Stimulated activated naive CD8-positive, alpha-beta T cell treated with anti-CD3 and anti-CD28 coated beads, Interleukin-15, Interleukin-2, amounts not matched to agents 100 U/mL and 50 U/mL, for 24 hours (primary cell): ENCODE measurements at regions not wholly inside any gene's neighbourhood (a gene's known extent, or its start where the extent isn't known, plus 50 kb on each side); places are given as distances from the start of the nearest gene placed in this dataset.

Experiments used
- ATAC-seq: fragments of 150-1000 bp; cut with Tn5 transposase; one replicate; pipeline ENCODE4 v1.10.0; 2021
- DNase-seq: peaks from one replicate; pipeline ENCODE4 v3.0.0; 2021

DNA sequence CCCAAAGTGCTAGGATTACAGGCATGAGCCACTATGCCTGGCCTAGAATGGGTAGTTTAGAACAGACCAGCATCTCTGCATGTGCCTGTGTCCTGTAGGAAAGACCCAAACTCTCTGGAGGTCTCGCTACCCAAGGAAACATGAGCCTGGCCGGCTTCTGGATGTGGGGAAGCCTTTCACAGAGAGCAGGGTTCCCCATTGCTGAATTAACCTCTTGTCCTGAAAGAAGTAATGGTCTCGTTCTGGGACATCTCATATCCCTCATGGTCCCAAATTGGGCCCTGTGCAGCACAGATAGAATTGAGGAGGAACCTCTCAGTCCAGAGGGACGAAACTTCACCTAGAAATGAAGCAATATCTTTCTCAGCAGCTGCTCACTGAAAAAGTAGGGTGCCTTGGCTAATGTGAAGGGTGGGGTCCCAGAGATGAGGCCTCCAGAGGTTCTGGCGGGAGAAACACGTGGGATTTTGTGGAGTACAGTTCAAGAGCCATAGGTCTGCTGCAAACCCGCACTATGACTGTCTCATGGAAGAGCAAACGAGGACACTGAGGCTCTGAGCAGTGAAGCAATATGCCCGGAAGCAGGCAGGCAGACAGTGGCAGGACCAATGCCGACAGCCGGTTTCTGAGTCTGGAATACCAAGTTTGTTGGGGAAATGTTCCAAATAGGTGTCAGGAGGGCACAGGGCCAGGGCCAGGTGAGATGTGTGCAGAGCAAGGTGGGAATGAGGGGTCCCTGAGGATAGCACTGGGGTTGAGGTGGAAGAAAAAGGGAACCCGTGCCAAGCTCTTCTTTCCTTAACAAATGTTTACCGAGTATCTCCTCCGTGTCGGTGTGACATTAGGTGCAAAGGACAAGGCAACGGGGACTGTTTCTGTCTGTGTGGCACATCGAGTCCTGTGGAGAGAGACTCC is 121.0 kb upstream of the TWIST2 start:
- DNase-seq (no peak), ATAC-seq (no peak)

DNA sequence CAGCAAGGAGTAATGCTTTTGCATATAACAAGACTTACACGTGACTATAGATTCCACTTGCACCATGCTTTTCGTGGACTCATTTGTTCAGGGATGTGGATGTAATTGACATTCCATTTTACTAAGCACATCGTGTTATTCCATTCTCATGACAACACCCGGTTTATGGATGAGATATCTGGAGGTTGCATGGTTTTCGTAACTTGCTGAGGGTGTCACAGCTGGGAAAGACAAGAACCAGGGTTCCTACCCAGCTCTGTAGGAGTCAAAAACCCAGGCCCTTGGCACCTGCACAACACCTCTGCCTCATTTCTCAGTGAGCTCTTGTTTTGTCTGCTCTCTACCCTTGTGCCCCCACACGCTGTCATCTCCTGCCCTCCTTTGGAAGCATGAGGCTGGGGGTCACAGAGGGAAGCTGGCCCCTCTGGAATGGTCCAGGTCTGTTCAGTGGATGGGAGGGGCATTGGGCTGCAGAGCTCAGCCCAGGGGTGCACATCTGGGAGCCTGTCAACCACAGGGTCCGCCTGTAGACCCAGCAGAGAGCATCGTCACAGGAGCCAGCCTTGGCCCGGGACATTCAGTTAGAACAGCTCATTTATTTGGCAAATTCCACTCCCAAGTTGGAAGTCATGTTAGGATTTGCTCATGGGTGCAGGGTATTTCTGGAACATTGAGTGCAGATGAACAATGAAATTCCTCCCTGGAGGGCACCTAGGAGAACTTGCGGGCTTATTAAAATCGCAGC is 120.1 kb upstream of the TWIST2 start:
- DNase-seq: no peak
- no peak for ATAC-seq

DNA sequence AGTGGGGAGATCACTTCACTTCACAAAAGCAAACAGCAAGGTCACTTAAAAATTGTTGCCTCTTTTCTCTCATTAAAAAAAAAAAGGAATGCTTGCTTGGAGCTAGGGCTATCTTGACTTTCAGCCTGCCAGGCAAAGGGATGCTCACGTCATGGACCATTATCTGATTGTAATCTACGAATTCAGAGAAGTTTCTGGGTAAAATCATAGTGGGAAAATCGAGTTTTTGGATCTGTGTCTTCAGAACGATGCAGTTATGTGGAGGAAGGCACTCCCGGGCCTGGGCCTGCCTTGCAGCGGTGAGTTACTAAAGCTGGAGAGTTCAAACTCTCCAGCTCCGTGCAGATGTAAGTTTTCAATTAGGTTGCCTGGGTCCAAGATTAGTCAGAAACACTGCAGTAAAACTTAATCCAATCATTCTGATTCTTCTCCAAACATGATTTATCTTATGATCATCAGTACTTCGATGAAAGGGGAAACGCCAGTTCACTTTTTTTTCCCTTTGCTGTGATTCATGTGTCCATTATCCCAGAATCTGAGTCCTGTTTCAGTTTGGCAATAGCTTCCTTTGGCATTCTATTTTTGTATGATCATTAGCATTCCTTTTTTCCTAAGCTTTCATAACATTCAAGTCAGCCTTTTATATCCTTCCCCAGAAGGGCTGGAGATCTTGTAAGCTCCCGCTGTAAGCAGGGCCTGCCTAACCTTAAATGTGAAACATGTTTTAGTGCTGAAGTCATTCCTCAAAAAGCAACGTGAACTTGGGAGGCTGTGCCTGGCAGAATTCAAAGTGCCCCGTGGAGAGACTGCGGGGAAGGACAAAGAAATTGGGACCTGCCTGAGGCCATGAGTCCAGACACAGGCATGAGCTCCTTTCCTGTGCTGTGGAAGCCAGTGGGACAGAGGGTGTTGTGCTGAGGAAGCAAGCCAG is 119.3 kb upstream of the TWIST2 start:
- no peak for DNase-seq
- no peak for ATAC-seq

DNA sequence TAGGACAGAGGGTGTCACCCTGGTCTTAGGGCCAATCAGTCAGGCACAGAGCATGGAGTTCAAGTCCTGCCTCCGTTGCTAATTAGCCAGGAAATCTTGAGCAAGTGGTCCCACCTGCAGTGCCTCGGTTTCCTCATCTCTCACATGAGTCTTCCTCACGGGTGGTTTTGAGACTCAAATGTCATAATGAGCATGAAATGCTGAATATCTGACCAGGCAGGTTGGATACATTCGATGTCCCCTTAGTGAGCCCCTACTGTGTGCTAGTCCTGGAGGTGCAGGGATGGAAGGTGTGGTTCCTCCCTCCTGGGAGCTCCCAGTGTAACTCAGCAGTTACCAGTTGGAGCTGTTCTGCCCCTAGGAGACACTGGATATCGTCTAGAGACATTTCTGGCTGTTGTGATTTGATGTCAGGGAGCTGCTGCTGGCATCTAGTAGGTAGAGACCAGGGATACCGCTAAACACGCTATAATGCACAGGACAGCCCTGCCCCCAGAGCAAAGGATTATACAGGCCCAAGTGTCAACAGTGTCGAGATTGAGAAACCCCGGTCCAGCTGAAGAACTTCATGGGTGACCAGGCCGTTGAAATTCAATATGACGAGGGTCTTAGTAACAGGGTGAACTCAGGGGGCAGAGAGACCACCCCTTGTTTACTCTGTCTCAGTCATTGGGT is 118.5 kb upstream of the TWIST2 start:
- DNase-seq: no peak
- no peak for ATAC-seq

DNA sequence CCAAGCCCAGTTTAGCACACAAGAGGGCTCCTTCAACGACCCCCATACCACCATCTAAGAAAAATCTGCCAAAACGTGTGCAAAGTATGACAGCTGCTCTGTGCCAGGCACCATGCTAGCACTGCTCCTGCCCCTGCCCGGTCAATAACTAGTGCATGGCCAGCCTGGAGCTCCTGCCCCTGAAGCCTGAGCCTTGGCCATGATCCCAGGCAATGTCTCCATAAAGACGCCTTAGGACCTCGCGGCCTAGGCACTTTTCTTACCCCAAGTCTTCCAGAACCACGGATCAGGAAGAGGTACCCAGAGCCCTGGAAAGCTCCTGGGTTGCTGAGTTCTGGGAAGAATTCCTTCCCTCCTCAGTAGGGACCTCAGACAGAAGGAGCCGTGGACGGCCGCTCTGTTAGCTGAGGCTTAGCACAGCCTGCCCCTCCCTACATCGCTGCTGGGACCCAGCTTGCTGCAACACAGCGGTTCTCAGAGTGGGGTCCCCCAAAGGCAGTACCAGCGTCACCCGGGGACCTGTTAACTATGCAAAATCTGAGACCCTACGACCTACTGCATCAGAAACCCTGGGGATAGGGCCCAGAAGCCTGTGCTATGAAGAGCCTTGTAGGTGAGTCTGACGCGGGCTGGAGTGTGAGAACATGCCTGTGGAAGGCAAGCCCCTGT is 117.8 kb upstream of the TWIST2 start:
- no peak for DNase-seq
- no peak for ATAC-seq

DNA sequence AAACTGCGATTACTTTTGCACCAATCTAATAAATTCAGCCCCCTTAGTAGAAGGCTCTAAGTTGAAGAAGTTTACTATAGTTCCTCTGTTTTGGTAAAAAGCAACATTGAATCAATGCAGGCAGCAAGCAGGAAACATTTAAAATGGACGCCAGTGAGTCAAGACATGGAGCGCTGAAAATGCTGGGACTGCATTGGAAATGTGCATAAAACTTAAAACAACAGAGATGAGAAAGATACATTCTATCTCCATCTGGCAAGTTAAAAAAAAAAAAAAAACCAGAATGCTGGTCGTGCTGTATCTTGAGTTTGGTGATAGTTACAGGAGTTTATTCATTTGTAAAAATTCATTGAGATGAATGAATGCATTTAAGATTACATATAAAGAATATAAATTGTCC is 117.0 kb upstream of the TWIST2 start:
- DNase-seq: no peak
- ATAC-seq: no peak

DNA sequence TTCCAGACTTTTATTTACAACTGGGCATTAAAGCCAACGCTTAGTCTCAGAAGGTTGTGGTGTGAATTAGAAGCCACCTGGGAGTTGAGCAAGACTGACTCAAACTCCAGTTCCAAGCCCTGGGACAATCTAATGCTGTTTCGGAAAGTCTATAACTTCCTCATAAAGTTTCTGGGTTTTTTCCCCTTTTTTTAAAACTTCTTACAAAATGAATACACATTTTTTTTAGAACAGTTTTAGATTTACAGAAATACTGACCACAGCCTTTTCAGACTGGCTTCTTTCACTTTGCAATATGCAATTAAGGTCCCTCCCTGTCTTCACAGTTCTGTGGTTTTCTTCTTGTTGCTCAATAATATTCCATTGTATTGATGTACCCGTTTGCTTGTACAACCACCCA is 115.9 kb upstream of the TWIST2 start:
- DNase-seq (no peak), ATAC-seq (no peak)

DNA sequence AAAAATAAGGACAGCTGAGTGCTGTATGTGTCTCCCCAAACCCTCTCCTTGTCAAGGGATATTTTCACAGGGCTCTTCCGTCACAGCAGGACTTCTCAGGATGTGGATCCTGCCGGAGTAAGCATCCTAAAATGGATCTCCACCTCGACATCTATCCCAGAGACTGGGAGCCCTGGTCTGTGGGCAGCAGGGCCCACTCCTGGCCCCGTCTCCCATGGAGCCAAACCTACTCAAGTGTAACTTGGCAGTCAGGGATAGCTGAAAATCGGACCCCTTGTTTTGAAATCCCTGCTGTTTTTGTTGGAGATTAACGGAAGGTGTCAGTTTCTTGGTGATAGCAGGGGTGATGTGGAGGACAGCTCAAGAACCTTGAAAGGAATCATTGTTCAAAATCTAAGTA is 109.0 kb upstream of the TWIST2 start:
- DNase-seq: no peak
- ATAC-seq: no peak

DNA sequence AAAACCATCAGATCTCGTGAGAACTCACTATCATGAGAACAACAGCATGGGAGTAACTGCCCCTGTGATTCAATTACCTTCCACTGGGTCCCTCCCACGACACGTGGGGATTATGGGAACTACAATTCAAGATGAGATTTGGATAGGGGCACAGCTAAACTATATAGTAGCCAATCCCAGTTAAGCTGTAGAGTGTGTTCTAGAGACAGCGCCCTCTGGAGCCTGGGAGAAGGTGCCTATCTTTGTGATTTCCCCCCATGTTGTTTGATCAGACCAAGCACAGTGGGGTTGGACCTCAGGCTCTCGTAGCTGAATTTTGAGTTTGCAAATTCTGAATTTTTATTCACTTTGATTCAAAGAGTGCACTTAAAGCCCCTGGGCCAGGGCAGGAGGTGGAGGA is 108.2 kb upstream of the TWIST2 start:
- DNase-seq (no peak), ATAC-seq (no peak)

DNA sequence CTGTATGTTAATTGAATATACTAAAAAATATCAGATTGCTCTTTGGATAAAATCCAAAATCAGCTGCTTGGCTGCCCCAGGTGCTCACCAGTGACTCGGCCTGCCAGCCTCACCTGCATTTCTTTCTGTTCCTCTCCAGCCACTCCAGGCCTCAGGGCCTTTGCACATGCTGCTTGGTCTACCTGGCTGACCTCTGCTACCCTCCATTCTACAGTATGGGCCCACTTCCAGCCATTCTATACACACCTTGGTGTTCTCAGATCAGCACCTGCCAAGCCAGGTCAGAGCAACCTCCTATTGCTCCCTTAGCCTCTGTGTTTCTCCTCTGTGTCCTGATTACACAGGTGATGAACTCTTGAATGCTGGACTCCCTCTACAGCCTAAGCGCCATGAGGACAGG is 106.6 kb upstream of the TWIST2 start:
- DNase-seq (no peak), ATAC-seq (no peak)

DNA sequence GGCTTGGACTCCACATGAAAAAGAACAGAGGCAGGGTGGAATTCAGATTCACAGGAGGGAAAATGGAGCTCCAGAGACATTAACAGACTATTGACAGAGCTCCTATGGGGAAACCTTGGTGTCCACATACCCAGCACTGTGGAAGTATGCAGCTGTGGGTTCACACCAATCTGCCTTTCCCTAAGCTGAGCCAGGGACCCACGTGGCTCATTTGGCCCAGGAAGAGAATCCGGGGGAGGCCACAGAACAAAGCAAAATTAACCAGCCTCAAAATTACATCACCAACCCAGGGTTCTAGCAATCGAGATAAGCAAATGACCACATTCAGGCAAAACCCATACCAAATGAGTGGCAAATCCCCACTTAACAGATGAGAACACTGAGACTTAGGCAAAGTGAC is 105.8 kb upstream of the TWIST2 start:
- ATAC-seq: no peak
- DNase-seq: no peak

DNA sequence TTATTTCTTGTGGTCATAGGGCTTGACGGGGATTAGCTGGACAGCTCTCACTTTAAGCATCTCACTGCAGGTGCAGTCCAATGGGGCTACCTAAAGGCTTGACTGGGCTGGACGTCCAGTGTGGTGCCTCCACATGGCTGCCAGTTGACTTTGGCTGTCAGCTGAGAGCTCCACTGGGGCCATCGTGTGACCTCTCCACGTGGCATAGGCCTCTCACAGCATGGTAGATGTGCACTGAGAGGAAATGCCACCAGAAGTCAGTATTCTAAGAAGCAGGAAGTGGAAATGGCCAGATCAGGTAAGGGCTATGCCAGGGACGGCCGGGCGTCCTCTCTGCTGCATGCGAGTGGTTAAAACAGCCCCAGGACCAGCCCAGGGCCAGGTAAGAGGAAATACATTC is 105.2 kb upstream of the TWIST2 start:
- no peak for DNase-seq
- no peak for ATAC-seq

DNA sequence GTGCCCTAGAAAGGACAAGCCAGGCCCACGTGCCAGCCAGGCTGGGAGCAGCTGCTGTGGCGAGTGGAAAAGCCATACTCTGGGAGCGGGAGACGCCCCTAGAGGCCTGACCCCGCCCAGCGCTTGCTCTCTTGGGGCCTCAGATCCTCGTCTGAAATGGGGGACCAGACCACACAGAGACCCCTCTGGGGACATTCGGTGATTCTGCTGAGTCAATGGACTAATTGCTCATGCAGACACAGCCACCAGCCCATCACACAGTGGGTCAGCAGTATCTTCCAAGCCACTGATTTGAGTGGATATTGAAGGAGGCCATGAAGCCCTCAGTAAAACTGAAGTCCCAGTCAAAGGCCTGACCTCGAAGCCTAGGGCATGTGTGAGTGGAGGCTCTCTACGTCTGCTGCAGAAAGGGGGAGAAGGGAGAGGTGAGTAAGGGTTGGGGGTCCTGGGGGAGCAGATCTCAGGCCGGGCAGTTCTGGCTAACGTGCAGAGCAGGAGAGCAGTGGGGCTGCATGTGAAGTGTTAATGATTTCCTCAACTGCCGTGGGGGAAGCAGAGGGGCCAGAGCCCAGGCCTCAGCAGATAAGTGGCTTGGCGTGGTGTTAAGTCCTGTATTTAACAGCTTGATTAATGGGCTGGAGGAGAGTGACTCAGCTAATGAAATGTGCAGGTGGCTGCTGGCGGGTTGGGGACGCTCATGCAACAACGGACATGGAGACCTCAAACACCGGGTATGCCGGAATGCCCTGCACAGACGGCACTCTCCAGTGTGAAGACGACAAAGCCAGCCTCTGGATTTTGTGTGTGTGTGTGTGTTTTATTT is 104.4 kb upstream of the TWIST2 start:
- DNase-seq: no peak
- ATAC-seq: no peak

DNA sequence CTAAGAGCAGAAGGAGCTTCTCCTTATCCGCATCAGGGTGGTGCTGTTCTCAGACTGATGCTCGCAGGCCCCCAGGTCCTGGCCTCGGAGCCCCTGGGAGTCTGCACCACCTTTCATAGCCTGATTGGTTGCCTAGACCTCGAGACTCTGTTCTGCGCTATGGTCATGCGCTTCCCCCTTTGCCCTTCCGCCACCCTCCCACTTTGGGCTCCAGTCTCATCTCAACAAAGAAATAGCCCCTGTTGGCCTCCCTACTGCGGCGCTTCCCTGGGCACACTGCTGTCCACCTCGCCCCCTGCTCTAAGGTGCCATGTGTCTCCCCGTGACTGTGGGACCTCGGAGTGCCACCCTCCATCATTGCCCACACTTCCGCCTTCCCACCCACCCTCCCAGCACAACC is 102.9 kb upstream of the TWIST2 start:
- DNase-seq: no peak
- ATAC-seq: no peak

DNA sequence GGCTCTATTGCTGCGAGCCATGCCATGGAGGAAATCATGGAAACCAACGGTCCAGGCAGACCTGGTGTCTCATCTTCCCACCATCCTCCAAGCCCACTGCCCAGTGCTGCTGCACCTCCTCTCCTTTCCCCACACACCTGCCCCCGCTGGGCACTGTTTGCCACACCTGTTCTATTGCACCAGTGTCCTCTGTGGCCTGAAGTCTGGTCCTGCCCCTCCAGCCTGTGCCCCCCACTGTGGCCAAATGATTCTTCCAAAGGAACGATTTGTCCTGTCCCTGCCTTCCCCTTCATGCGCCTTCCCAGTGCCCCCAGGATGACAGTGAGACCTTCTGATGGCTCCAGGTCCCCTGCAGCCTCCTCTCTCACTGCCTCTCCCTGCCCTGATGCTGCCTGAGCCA is 101.9 kb upstream of the TWIST2 start:
- DNase-seq (no peak), ATAC-seq (no peak)

DNA sequence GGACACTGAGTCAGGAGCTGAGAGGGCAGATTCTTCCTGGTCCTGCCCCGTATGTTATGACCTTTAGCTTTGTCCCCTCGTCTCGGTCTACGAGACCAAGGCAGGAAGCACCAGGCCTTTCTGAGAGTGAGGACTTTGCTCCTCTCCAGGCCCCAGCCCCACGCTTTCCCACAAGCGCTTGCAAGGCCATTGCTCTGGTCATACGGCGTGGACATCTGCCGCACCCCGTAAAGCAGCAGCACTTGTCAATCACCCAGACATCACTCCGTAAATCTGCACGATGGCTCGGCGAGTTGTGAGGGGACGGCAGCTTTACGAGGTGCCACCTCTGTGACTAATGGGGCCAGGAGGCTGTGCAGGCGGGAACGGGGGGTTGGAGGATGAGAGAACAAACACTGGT is 100.8 kb upstream of the TWIST2 start:
- ATAC-seq: no peak
- no peak for DNase-seq

DNA sequence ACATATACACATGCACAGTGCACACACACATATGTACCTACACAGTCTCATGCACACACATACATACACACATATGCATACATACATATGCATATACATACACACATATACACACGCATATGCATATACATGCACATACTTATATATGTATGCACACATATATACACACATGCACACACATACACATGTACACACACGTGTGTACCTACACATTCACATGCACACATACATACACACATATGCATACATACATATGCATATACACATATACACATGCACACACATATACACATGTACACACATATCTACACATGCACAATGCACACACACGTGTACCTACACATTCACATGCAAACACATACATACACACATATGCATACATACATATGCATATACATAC is 100.3 kb upstream of the TWIST2 start:
- no peak for ATAC-seq
- no peak for DNase-seq

DNA sequence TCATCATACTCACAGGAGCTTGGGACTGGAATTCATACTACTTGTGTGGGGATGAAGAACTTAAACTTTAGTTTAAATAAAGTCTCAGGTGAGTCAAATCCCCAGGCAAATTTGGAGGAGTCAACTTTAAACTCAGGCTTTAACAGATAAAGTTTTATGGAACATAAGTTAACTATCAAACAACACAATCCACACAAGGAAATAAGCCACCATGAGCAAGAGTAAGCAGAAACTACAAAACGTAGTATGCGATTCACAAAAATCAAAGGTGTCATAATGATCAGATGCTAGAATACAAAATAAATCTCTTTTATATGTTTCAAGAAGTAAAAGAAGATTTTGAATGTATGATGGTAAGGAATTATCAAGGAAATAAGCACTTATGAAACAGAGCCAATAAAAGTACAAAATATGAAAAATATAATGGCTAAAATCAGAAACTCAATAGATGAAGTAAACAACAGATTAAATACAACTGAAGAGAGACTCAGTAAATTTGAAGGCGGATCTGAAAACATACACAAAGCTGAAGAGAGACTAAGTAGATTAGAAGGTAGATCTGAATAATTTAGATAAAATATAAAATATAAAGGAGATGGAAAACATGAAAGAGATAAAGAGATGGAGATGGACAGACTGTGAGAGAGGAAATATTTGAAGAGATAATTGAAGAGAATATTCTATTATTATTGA is 97.5 kb upstream of the TWIST2 start:
- DNase-seq (no peak), ATAC-seq (no peak)

DNA sequence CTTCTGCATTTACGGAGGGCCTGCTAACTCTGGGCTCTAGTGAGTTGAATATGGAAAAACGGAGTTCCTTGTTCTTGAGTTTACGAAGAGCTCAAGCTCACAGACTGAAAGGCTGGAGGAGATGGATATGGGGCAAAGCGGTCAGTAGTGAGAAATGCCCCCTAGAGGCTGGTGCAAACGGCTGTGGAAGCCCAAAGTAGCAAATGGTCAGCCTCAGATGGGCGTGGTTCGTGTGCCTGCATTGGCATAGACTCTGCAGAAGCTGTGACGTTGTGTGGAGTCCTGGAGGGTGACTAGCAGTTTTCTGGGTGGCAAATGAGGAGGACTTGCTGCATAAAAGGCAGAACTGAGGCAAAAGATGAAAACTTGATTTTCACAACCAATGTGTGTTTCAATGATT is 93.6 kb upstream of the TWIST2 start:
- ATAC-seq (no peak), DNase-seq (no peak)

DNA sequence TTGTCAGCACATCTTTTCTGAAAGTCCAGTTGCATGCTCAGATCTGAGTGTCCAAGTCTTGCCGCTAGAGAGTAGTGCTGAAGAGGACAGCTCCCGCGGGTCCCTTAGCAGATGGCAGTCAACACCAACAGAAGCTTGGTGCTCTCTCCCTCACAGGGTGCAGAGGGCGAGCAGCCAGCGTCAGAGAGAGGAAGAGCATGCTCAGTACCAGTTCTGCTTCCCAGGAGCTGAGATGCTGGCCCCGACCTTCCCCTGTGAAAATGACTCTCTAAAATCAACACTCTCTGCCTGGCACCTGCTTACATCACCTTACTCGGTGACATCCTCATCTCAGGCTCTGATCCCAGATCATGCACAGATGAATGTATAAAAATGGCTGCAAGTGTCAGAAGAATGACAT is 86.0 kb upstream of the TWIST2 start:
- no peak for ATAC-seq
- DNase-seq: no peak
